GM12892 (cell line): ENCODE measurements at regions not wholly inside any gene's neighbourhood (a gene's known extent, or its start where the extent isn't known, plus 50 kb on each side); places are given as distances from the start of the nearest gene placed in this dataset.

Experiments
- DNase-seq: peaks from one replicate; pipeline ENCODE4 v3.0.0; 2011; ENCODE audit not compliant: insufficient read length
- FAIRE-seq: peaks from 2 replicates; lab custom pipeline; 2011; peaks lifted over from hg19 to GRCh38; lab: Jason Lieb, UNC
- POLR2A ChIP-seq: IDR thresholded peaks from 2 replicates; pipeline ENCODE4 v1.6.1; 2011; ENCODE audit warnings: low read depth, low read length, control low read depth
- POLR2AphosphoS5 ChIP-seq: IDR thresholded peaks from 2 replicates; pipeline ENCODE4 v1.6.1; 2011; ENCODE audit warnings: low read depth, low read length, control low read depth
- TAF1 ChIP-seq: IDR thresholded peaks from 2 replicates; pipeline ENCODE4 v1.6.1; 2011; ENCODE audit warnings: low read depth, mild to moderate bottlenecking, control low read depth, low read length, borderline replicate concordance

GRCh38 chr6:51429017-51429712, 610.5 kb downstream of the TFAP2B start:
- DNase-seq (no peak), FAIRE-seq (no peak)
- TF ChIP-seq POLR2A (no peak), TAF1 (no peak), POLR2AphosphoS5 (no peak)

GRCh38 chr6:51430589-51430988, 611.9 kb downstream of the TFAP2B start:
- no peak for FAIRE-seq
- TF ChIP-seq TAF1 (no peak), POLR2AphosphoS5 (no peak), POLR2A (no peak)

DNA sequence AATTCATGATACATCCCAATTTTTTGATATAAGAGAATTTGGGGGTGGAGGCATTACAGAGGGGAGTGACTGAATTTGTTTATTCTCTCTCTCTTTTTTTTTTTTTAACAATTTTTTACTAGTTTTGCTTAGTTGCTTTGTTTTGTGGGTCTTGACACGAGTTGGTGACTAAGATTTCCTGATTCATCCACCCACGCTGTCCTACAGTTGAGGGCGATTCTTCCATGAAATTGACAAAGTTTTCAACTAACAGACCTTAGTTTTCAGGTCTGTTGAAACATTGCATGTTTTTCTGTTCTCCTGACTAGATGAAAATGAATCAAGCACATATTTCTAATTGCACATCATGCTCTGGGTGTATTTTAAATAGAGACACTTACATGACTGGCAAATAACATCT, 613.8 kb downstream of the TFAP2B start:
- FAIRE-seq (no peak), DNase-seq (no peak)
- TF ChIP-seq TAF1 (no peak), POLR2AphosphoS5 (no peak), POLR2A (no peak)

More at GRCh38 chr6:51430589-51430988, 611.9 kb downstream of the TFAP2B start:
- DNase-seq = no peak

DNA sequence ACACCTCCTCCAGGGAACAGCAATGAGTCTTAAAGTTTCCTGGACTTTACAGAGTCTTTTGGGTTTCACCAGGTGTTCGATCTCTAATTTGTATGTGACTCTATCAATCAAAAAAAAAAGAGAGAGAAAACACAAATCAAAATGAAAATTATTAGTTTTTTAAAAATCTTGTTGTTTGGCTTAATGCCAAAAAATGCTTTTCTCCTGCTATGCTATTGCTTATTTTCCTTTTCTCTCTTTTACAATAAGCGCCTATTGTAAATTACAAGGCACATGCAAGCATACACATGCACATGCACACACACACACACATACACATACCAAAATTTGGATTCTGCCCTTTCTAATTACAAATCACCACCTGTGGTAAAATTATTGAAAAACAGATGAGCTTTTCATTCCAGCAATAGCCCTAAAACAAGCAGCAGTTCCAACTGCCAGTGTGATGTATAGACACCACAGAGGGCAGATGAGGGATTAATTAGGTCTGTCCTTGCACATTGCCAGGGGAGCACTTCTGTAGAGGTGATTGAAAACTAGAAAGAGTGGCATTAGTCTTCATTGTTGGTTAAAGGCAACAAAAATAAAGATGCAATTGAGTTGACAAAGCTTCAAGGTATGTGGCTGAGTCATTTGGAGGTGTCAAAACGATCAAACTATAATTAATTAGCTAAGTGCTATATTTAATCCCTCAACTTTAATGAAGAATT, 631.7 kb downstream of the TFAP2B start:
- TF ChIP-seq TAF1 = no peak
- TF ChIP-seq POLR2A = no peak
- TF ChIP-seq POLR2AphosphoS5 = no peak
- DNase-seq = no peak
- FAIRE-seq = no peak

- no peak for FAIRE-seq
- TF ChIP-seq TAF1 = no peak
- TF ChIP-seq POLR2A = no peak
- TF ChIP-seq POLR2AphosphoS5 = no peak
- no peak for DNase-seq
Measured at GRCh38 chr6:51450958-51451357, 632.3 kb downstream of the TFAP2B start.

- FAIRE-seq (no peak), DNase-seq (no peak)
- TF ChIP-seq POLR2A (no peak), POLR2AphosphoS5 (no peak)
Measured at GRCh38 chr6:51456282-51456681, 631.1 kb downstream of the PKHD1 start.

GRCh38 chr6:51459958-51460357, 627.5 kb downstream of the PKHD1 start:
- DNase-seq = no peak
- peak; percentile 76 for FAIRE-seq
- TF ChIP-seq POLR2AphosphoS5 (no peak), POLR2A (no peak), TAF1 (no peak)

- TF ChIP-seq TAF1 (no peak), POLR2AphosphoS5 (no peak), POLR2A (no peak)
- DNase-seq (no peak), FAIRE-seq (no peak)
Measured at GRCh38 chr6:51462896-51463295, 624.5 kb downstream of the PKHD1 start.

GRCh38 chr6:51463321-51463720, 624.1 kb downstream of the PKHD1 start:
- DNase-seq = no peak
- FAIRE-seq = no peak
- no peak for TF ChIP-seq POLR2A
- TF ChIP-seq POLR2AphosphoS5 = no peak
- TF ChIP-seq TAF1 = no peak

DNA sequence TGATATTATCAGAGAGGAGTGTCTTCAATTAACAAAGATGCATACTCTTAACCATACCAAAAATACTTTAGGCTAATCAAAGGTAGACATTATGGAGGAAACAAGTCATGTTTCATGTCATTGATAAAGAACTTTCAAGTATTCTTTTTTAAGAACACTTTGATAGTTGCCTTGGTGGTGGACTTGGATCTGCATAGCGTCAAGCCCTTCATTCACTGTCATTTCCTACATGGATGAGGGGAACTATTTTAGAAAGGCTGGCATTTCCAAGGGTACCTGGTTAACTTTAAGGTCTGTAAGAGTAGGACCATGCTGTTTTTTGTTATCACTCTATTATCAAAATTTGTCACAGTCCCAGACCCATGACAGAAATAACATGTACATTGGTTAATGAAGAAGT, 622.5 kb downstream of the PKHD1 start:
- TF ChIP-seq TAF1 = no peak
- FAIRE-seq = no peak
- DNase-seq = no peak

DNA sequence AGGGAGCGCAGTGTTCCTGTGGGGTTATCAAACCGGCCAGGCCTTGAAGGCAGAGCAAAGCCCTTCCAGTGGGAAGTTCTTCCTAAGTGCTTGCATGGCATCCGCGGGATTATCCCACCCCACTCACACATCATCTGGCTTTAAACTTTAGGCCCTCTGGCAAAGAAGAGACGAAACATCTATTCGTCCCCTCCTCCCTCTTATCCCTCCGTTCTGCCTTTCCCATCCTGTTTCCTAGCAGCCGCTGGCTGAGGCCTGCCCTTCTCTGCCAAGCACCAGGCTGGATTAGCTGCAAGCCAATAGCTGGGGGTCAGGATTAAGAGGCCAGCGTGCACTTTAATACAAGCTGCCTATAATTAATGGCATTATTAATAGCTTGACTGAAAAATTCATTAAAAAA, 621.0 kb downstream of the PKHD1 start:
- DNase-seq = no peak
- no peak for FAIRE-seq
- no peak for TF ChIP-seq TAF1
- TF ChIP-seq POLR2AphosphoS5 = no peak
- no peak for TF ChIP-seq POLR2A
